H9 (cell line): ENCODE measurements at regions not wholly inside any gene's neighbourhood (a gene's known extent, or its start where the extent isn't known, plus 50 kb on each side); places are given as distances from the start of the nearest gene placed in this dataset.

ENCODE experiments used
- DNase-seq: peaks from one replicate; pipeline ENCODE4 v3.0.0-alpha.2; 2017
- H2AFZ ChIP-seq: one replicate; pipeline ENCODE4 v1.6.1; 2013; ENCODE audit warnings: mild to moderate bottlenecking, low read length, control low read depth, moderate library complexity
- H2AK5ac ChIP-seq: 2 replicates; pipeline ENCODE4 v1.6.1; 2013; ENCODE audit warnings: low read length, control low read depth, mixed read lengths; ENCODE audit not compliant: insufficient read length
- H2BK120ac ChIP-seq: one replicate; pipeline ENCODE4 v1.6.1; 2013; ENCODE audit warnings: low read depth, mild to moderate bottlenecking, low read length, control low read depth, inconsistent platforms; ENCODE audit not compliant: poor library complexity, severe bottlenecking
- H2BK12ac ChIP-seq: 2 replicates; pipeline ENCODE4 v1.6.1; 2013; ENCODE audit warnings: low read length, control low read depth, mixed read lengths, low read depth; ENCODE audit not compliant: insufficient read length
- H2BK15ac ChIP-seq: 2 replicates; pipeline ENCODE4 v1.6.1; 2013; ENCODE audit warnings: low read depth, low read length, control low read depth
- H2BK20ac ChIP-seq: one replicate; pipeline ENCODE4 v1.6.1; 2013; ENCODE audit warnings: low read depth, mild to moderate bottlenecking, low read length, control low read depth, inconsistent platforms; ENCODE audit not compliant: poor library complexity, severe bottlenecking
- H2BK5ac ChIP-seq: 2 replicates; pipeline ENCODE4 v1.6.1; 2013; ENCODE audit warnings: low read length, control low read depth, mixed read lengths; ENCODE audit not compliant: insufficient read length
- H3K14ac ChIP-seq: 2 replicates; pipeline ENCODE4 v1.6.1; 2013; ENCODE audit warnings: low read length, control low read depth; ENCODE audit not compliant: insufficient read depth
- H3K18ac ChIP-seq: 2 replicates; pipeline ENCODE4 v1.6.1; 2013; ENCODE audit warnings: low read depth, mild to moderate bottlenecking, mixed read lengths, low read length, control low read depth; ENCODE audit not compliant: insufficient read length
- H3K23ac ChIP-seq: 2 replicates; pipeline ENCODE4 v1.6.1; 2013; ENCODE audit warnings: low read length, control low read depth, mixed read lengths, low read depth; ENCODE audit not compliant: insufficient read length
- H3K23me2 ChIP-seq: 2 replicates; pipeline ENCODE4 v1.6.1; 2013; ENCODE audit warnings: low read depth, mild to moderate bottlenecking, mixed read lengths, low read length, control low read depth; ENCODE audit not compliant: insufficient read length, poor library complexity, severe bottlenecking
- H3K27ac ChIP-seq: 2 replicates; pipeline ENCODE4 v1.5.1; 2013; ENCODE audit warnings: low read length, control low read depth, mixed read lengths, low read depth; ENCODE audit not compliant: insufficient read length
- H3K27me3 ChIP-seq: 2 replicates; pipeline ENCODE4 v1.6.1; 2013; ENCODE audit warnings: low read length, control low read depth, inconsistent platforms; ENCODE audit not compliant: insufficient read depth
- H3K4ac ChIP-seq: 2 replicates; pipeline ENCODE4 v1.6.1; 2013; ENCODE audit warnings: low read depth, mild to moderate bottlenecking, control low read depth, inconsistent platforms, low read length, moderate library complexity
- H3K4me1 ChIP-seq: 2 replicates; pipeline ENCODE4 v1.6.1; 2013; ENCODE audit warnings: low read length, control low read depth, inconsistent platforms; ENCODE audit not compliant: insufficient read depth
- H3K4me2 ChIP-seq: 2 replicates; pipeline ENCODE4 v1.6.1; 2013; ENCODE audit warnings: low read length, control low read depth, mixed read lengths; ENCODE audit not compliant: insufficient read length, insufficient read depth
- H3K56ac ChIP-seq: 2 replicates; pipeline ENCODE4 v1.6.1; 2013; ENCODE audit warnings: low read depth, mild to moderate bottlenecking, mixed read lengths, low read length, control low read depth; ENCODE audit not compliant: insufficient read length
- H3K79me1 ChIP-seq: 2 replicates; pipeline ENCODE4 v1.6.1; 2013; ENCODE audit warnings: low read depth, mild to moderate bottlenecking, moderate library complexity, low read length, control low read depth, inconsistent platforms; ENCODE audit not compliant: insufficient read depth, poor library complexity, severe bottlenecking
- H3K79me2 ChIP-seq: 2 replicates; pipeline ENCODE4 v1.6.1; 2013; ENCODE audit warnings: low read length, control low read depth, inconsistent platforms; ENCODE audit not compliant: insufficient read depth
- H3K9ac ChIP-seq: 2 replicates; pipeline ENCODE4 v1.6.1; 2013; ENCODE audit warnings: low read length, control low read depth, mixed read lengths; ENCODE audit not compliant: insufficient read length; ENCODE audit errors: extremely low read depth
- H3K9me3 ChIP-seq: one replicate; pipeline ENCODE4 v1.6.1; 2013; ENCODE audit warnings: low read depth, low read length, inconsistent platforms; ENCODE audit not compliant: control insufficient read depth
- H3T11ph ChIP-seq: one replicate; pipeline ENCODE4 v1.6.1; 2013; ENCODE audit warnings: mild to moderate bottlenecking, low read length, control low read depth, inconsistent platforms
- H4K20me1 ChIP-seq: one replicate; pipeline ENCODE4 v1.6.1; 2013; ENCODE audit not compliant: control insufficient read depth, insufficient read length, insufficient read depth
- H4K5ac ChIP-seq: 2 replicates; pipeline ENCODE4 v1.6.1; 2013; ENCODE audit warnings: low read depth, mild to moderate bottlenecking, mixed read lengths, low read length, control low read depth; ENCODE audit not compliant: insufficient read length
- H4K8ac ChIP-seq: replicated peaks from 2 replicates; pipeline ENCODE4 v1.6.1; 2013; ENCODE audit warnings: low read length, control low read depth, mixed read lengths, low read depth; ENCODE audit not compliant: insufficient read length
- H4K91ac ChIP-seq: 2 replicates; pipeline ENCODE4 v1.6.1; 2013; ENCODE audit warnings: low read depth, mild to moderate bottlenecking, moderate library complexity, mixed read lengths, low read length, control low read depth; ENCODE audit not compliant: insufficient read length
- H3K27ac Mint-ChIP-seq, 3 experiments: 2 replicates in 2 of 3; 3 replicates in 1 of 3; pipeline ENCODE4 v1.8.0; 2020 to 2021; ENCODE audit warnings: mixed read lengths in 3 of 3, mild to moderate bottlenecking in 1 of 3, moderate library complexity in 1 of 3
- H3K27me3 Mint-ChIP-seq: 2 replicates; pipeline ENCODE4 v1.8.0; 2021; ENCODE audit warnings: low read depth, mild to moderate bottlenecking, moderate library complexity, mixed read lengths
- H3K36me3 Mint-ChIP-seq, 3 experiments: 2 replicates in 2 of 3; 3 replicates in 1 of 3; pipeline ENCODE4 v1.8.0; 2020 to 2021; ENCODE audit warnings: low read depth in 3 of 3, mixed read lengths in 3 of 3; ENCODE audit not compliant: insufficient read depth in 1 of 3
- H3K4me1 Mint-ChIP-seq, 2 experiments: 2 replicates each; pipeline ENCODE4 v1.8.0; 2020; ENCODE audit warnings: mixed read lengths in 2 of 2
- H3K4me3 Mint-ChIP-seq, 2 experiments: 2 replicates in 1 of 2; 3 replicates in 1 of 2; pipeline ENCODE4 v1.8.0; 2020 to 2021; ENCODE audit warnings: mild to moderate bottlenecking in 2 of 2, mixed read lengths in 2 of 2, moderate library complexity in 1 of 2
- H3K9me3 Mint-ChIP-seq, 2 experiments: 2 replicates in 1 of 2; 3 replicates in 1 of 2; pipeline ENCODE4 v1.8.0; 2020; ENCODE audit warnings: mild to moderate bottlenecking in 2 of 2, mixed read lengths in 2 of 2, moderate library complexity in 1 of 2
- WGBS: extraction: QIAGEN DNeasy Blood & Tissue Kit; methylation state at CpG from one replicate; pipeline ENCODE4 v1.1.7; 2013; ENCODE audit warnings: missing lambda C conversion rate, low lambda C conversion rate, mixed read lengths; ENCODE audit not compliant: insufficient read length; ENCODE audit errors: extremely low coverage; 5-methylcytosine and 5-hydroxymethylcytosine counted together
- TF ChIP-seq, protein P1 (sequence below): fragments of 200-600 bp; sonication (generic); conservative IDR thresholded peaks from 3 replicates; pipeline ENCODE4 v1.8.0; 2021; ENCODE audit warnings: antibody characterized with exemption, mild to moderate bottlenecking

GRCh38 chr1:81068726-81069125 is 732.0 kb upstream of the ADGRL2 start:
- no peak overlapping the region for H3K56ac ChIP-seq
- H2BK12ac ChIP-seq: no peak overlapping the region
- no peak overlapping the region for H4K91ac ChIP-seq

More at GRCh38 chr1:81068726-81069125, 732.0 kb upstream of the ADGRL2 start:
- TF ChIP-seq, protein P1, sequence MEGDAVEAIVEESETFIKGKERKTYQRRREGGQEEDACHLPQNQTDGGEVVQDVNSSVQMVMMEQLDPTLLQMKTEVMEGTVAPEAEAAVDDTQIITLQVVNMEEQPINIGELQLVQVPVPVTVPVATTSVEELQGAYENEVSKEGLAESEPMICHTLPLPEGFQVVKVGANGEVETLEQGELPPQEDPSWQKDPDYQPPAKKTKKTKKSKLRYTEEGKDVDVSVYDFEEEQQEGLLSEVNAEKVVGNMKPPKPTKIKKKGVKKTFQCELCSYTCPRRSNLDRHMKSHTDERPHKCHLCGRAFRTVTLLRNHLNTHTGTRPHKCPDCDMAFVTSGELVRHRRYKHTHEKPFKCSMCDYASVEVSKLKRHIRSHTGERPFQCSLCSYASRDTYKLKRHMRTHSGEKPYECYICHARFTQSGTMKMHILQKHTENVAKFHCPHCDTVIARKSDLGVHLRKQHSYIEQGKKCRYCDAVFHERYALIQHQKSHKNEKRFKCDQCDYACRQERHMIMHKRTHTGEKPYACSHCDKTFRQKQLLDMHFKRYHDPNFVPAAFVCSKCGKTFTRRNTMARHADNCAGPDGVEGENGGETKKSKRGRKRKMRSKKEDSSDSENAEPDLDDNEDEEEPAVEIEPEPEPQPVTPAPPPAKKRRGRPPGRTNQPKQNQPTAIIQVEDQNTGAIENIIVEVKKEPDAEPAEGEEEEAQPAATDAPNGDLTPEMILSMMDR: no peak
- Histone ChIP-seq H3K18ac (no peak overlapping the region), H3T11ph (no peak overlapping the region), H2AK5ac (no peak overlapping the region), H3K4ac (no peak overlapping the region), H2BK5ac (no peak overlapping the region), H3K79me2 (no peaks in the 10 kb centered on the region), H3K14ac (no peak overlapping the region), H3K4me1 (no peaks in the 10 kb centered on the region), H3K9me3 (no peaks in the 10 kb centered on the region), H2BK15ac (no peak overlapping the region), H3K27me3 (no peaks in the 10 kb centered on the region), H2AFZ (no peak overlapping the region), H4K20me1 (no peaks in the 10 kb centered on the region), H4K5ac (no peak overlapping the region), H3K79me1 (no peaks in the 10 kb centered on the region), H4K8ac (no peak overlapping the region), H2BK20ac (no peak overlapping the region), H2BK120ac (no peak overlapping the region), H3K23ac (no peak overlapping the region), H3K9ac (no peak overlapping the region), H3K4me2 (no peak overlapping the region), H3K27ac (no peak overlapping the region), H3K23me2 (no peaks in the 10 kb centered on the region)
- no peaks in the 10 kb centered on the region for H3K9me3 Mint-ChIP-seq
- H3K4me3 Mint-ChIP-seq: no peak overlapping the region
- no peak overlapping the region for H3K27ac Mint-ChIP-seq
- DNase-seq: no peak
- peaks cover 11 to 13% of the 10 kb centered on the region in 2 experiments for H3K4me1 Mint-ChIP-seq
- whole genome bisulfite sequencing: no CpG with 5 or more reads among the region's 4 CpGs
- H3K27me3 Mint-ChIP-seq: no peaks in the 10 kb centered on the region
- H3K36me3 Mint-ChIP-seq: no peaks in the 10 kb centered on the region
